PC-3 (cell line): ENCODE measurements at regions not wholly inside any gene's neighbourhood (a gene's known extent, or its start where the extent isn't known, plus 50 kb on each side); places are given as distances from the start of the nearest gene placed in this dataset.

Experiments used
- ATAC-seq: fragments of 200-7000 bp; cut with Tn5 transposase; 2 replicates; pipeline ENCODE4 v1.9.1; 2020; ENCODE audit warnings: mild to moderate bottlenecking, moderate library complexity
- BruUV-seq: library from RNA; stranded (reverse); fragments of 400-500 nt; replicated peaks from 2 replicates; lab custom pipeline; 2021; lab: Mats Ljungman, UMichigan
- CTCF ChIA-PET: fragments of 300-600 bp; sonication (Branson Sonifier 250); formaldehyde crosslinking; loops from one replicate; lab custom pipeline; 2022; ENCODE audit warnings: antibody characterized with exemption; lab: Charles Lee
- POLR2A ChIA-PET: fragments of 300-600 bp; sonication (Branson Sonifier 250); formaldehyde crosslinking; loops from one replicate; lab custom pipeline; 2022; ENCODE audit warnings: antibody characterized with exemption; ENCODE audit not compliant: unreplicated experiment; lab: Charles Lee
- DNase-seq: peaks from one replicate; pipeline ENCODE4 v3.0.0-alpha.2; 2015
- H2AFZ ChIP-seq: fragments of 300-600 bp; sonication (generic); 2 replicates; pipeline ENCODE4 v1.6.0; 2016; ENCODE audit warnings: antibody characterized with exemption, low read length
- H3F3A ChIP-seq: fragments of 300-600 bp; sonication (generic); one replicate; pipeline ENCODE4 v1.6.0; 2017; ENCODE audit warnings: antibody characterized with exemption, low read length, control low read depth, mild to moderate bottlenecking; ENCODE audit not compliant: unreplicated experiment
- H3K27ac ChIP-seq: fragments of 300-600 bp; sonication (generic); 2 replicates; pipeline ENCODE4 v1.5.1; 2016; ENCODE audit warnings: mild to moderate bottlenecking, low read length
- H3K27me3 ChIP-seq: fragments of 300-600 bp; sonication (generic); 2 replicates; pipeline ENCODE4 v1.6.1; 2016; ENCODE audit warnings: low read length, mixed read lengths
- H3K36me3 ChIP-seq: fragments of 300-600 bp; sonication (generic); 2 replicates; pipeline ENCODE4 v1.6.1; 2016; ENCODE audit warnings: low read depth, mixed run types, low read length, mixed read lengths
- H3K4me1 ChIP-seq: fragments of 300-600 bp; sonication (generic); 2 replicates; pipeline ENCODE4 v1.5.1; 2016; ENCODE audit warnings: low read length; ENCODE audit not compliant: insufficient read depth
- H3K4me2 ChIP-seq: fragments of 300-600 bp; sonication (generic); 2 replicates; pipeline ENCODE4 v1.6.0; 2016; ENCODE audit warnings: low read length
- H3K4me3 ChIP-seq: fragments of 300-600 bp; sonication (generic); 2 replicates; pipeline ENCODE4 v1.5.1; 2016; ENCODE audit warnings: mild to moderate bottlenecking, low read length, mixed read lengths
- H3K79me2 ChIP-seq: fragments of 300-600 bp; sonication (generic); 2 replicates; pipeline ENCODE4 v1.6.1; 2017; ENCODE audit warnings: low read length, mixed read lengths
- H3K9ac ChIP-seq: fragments of 300-600 bp; sonication (generic); 2 replicates; pipeline ENCODE4 v1.6.0; 2016; ENCODE audit warnings: mild to moderate bottlenecking, low read length
- H3K9me2 ChIP-seq: fragments of 300-600 bp; sonication (generic); replicated peaks from 2 replicates; pipeline ENCODE4 v1.6.1; 2016; ENCODE audit warnings: mixed run types, low read length, mixed read lengths
- H3K9me3 ChIP-seq: fragments of 300-600 bp; sonication (generic); 2 replicates; pipeline ENCODE4 v1.6.1; 2016; ENCODE audit warnings: low read length, mixed read lengths
- H4K20me1 ChIP-seq: fragments of 300-600 bp; sonication (generic); 2 replicates; pipeline ENCODE4 v1.6.1; 2016; ENCODE audit warnings: low read length, mixed read lengths
- CTCF ChIP-seq: fragments of 300-600 bp; sonication (generic); conservative IDR thresholded peaks from 2 replicates; pipeline ENCODE4 v1.5.1; 2017; ENCODE audit warnings: antibody characterized with exemption, low read depth, mild to moderate bottlenecking, low read length
- EZH2 ChIP-seq: fragments of 300-600 bp; sonication (generic); IDR thresholded peaks from one replicate; pipeline ENCODE4 v1.6.1; 2017; ENCODE audit warnings: antibody characterized with exemption, mild to moderate bottlenecking, low read length; ENCODE audit not compliant: unreplicated experiment
- EZH2phosphoT487 ChIP-seq: fragments of 300-600 bp; sonication (generic); IDR thresholded peaks from 2 replicates; pipeline ENCODE4 v1.6.1; 2018; ENCODE audit warnings: mild to moderate bottlenecking, antibody characterized with exemption, low read length, borderline replicate concordance
- intact Hi-C: fragments of 100-400 bp; cut with micrococcal nuclease; formaldehyde crosslinking; loops from 2 replicates; pipeline ENCODE4 v1.9.0; 2023

GRCh38 chr14:38316922-38317321, 61.0 kb upstream of the CLEC14A start:
- Histone ChIP-seq H3K4me3 (no peak overlapping the region), H3K9me3 (no peaks in the 10 kb centered on the region), H2AFZ (no peak overlapping the region), H3K27ac (no peak overlapping the region), H3K9me2 (no peaks in the 10 kb centered on the region), H3K36me3 (no peaks in the 10 kb centered on the region), H3F3A (no peaks in the 10 kb centered on the region), H3K4me2 (no peak overlapping the region), H4K20me1 (no peaks in the 10 kb centered on the region), H3K9ac (no peak overlapping the region), H3K79me2 (no peaks in the 10 kb centered on the region), H3K27me3 (no peaks in the 10 kb centered on the region), H3K4me1 (no peaks in the 10 kb centered on the region)
- intact Hi-C loops = no loop called here
- BruUV-seq = no TSS peak
- TF ChIP-seq EZH2 = no peak
- TF ChIP-seq CTCF = no peak
- TF ChIP-seq EZH2phosphoT487 = no peak
- no peak for ATAC-seq
- no peak for DNase-seq
- ChIA-PET CTCF (no interaction called here), POLR2A (no interaction called here)

GRCh38 chr14:38311655-38312054, 55.8 kb upstream of the CLEC14A start:
- ChIA-PET POLR2A (no interaction called here), CTCF (no interaction called here)
- BruUV-seq = no TSS peak
- Histone ChIP-seq H3K4me3 (no peak overlapping the region), H3K27me3 (no peaks in the 10 kb centered on the region), H3K9ac (no peak overlapping the region), H3K36me3 (no peaks in the 10 kb centered on the region), H3K9me3 (no peaks in the 10 kb centered on the region), H3F3A (no peaks in the 10 kb centered on the region), H3K79me2 (no peaks in the 10 kb centered on the region), H4K20me1 (no peaks in the 10 kb centered on the region), H2AFZ (no peak overlapping the region), H3K4me1 (no peaks in the 10 kb centered on the region), H3K4me2 (no peak overlapping the region), H3K27ac (no peak overlapping the region), H3K9me2 (no peaks in the 10 kb centered on the region)
- TF ChIP-seq EZH2 (no peak), EZH2phosphoT487 (no peak), CTCF (no peak)
- intact Hi-C loops = no loop called here
- ATAC-seq (no peak), DNase-seq (no peak)

GRCh38 chr14:38310420-38310995, 54.6 kb upstream of the CLEC14A start:
- ATAC-seq = no peak
- DNase-seq = no peak
- ChIA-PET CTCF (no interaction called here), POLR2A (no interaction called here)
- H2AFZ ChIP-seq = no peak overlapping the region
- H3K27ac ChIP-seq = no peak overlapping the region
- no peak overlapping the region for H3K4me3 ChIP-seq
- H3K79me2 ChIP-seq = no peaks in the 10 kb centered on the region
- no peaks in the 10 kb centered on the region for H3K36me3 ChIP-seq
- no peaks in the 10 kb centered on the region for H3K9me3 ChIP-seq
- no TSS peak for BruUV-seq
- no peaks in the 10 kb centered on the region for H3K4me1 ChIP-seq
- no peak overlapping the region for H3K9ac ChIP-seq
- no peaks in the 10 kb centered on the region for H4K20me1 ChIP-seq
- intact Hi-C loops = no loop called here
- no peak overlapping the region for H3K4me2 ChIP-seq
- no peak for TF ChIP-seq EZH2
- no peak for TF ChIP-seq CTCF
- no peak for TF ChIP-seq EZH2phosphoT487
- no peaks in the 10 kb centered on the region for H3K27me3 ChIP-seq
- no peaks in the 10 kb centered on the region for H3F3A ChIP-seq
- H3K9me2 ChIP-seq = no peaks in the 10 kb centered on the region
